ENCODE measurements at regions not wholly inside any gene's neighbourhood (a gene's known extent, or its start where the extent isn't known, plus 50 kb on each side); places are given as distances from the start of the nearest gene placed in this dataset. TPM values are rescaled to one million over a fixed set of nuclear protein-coding genes. Genes with fewer than 3 reads are reported as not detected.

- no peak for DNase-seq (ENCODE audit: low read depth)
- no peak for TF ChIP-seq CTCF (IDR thresholded peaks at IDR 0.05; ENCODE audit: insufficient read depth, low read depth, low read length)
Measured at GRCh38 chrX:114365065-114365834, 218.6 kb upstream of the HTR2C start.

GRCh38 chrX:114372937-114373336, 210.9 kb upstream of the HTR2C start:
- TF ChIP-seq CTCF (IDR thresholded peaks at IDR 0.05; ENCODE audit: insufficient read depth, low read depth, low read length) = no peak
- no peak overlapping the region for H3K4me3 ChIP-seq (ENCODE audit: low read depth, low read length)
- DNase-seq (ENCODE audit: low read depth) = no peak

More at GRCh38 chrX:114365065-114365834, 218.6 kb upstream of the HTR2C start:
- no peak overlapping the region for H3K4me3 ChIP-seq (ENCODE audit: low read depth, low read length)

GRCh38 chrX:114390251-114390796, 193.6 kb upstream of the HTR2C start:
- no peak for DNase-seq (ENCODE audit: low read depth)
- H3K4me3 ChIP-seq (ENCODE audit: low read depth, low read length) = no peak overlapping the region
- TF ChIP-seq CTCF (IDR thresholded peaks at IDR 0.05; ENCODE audit: insufficient read depth, low read depth, low read length) = no peak

Small RNA genes in the stretch of these regions (small RNA-seq; reads per million reads assigned to genes)
- gene AL953862.1 = not detected
